ENCODE measurements at regions not wholly inside any gene's neighbourhood (a gene's known extent, or its start where the extent isn't known, plus 50 kb on each side); places are given as distances from the start of the nearest gene placed in this dataset.

GRCh38 chr2:14039134-14039533, 593.4 kb upstream of the LRATD1 start:
- Histone ChIP-seq H3K4me3 (replicated peaks in 1 of 3; ENCODE audit: insufficient read depth in 1 of 3, low read depth in 1 of 3, low read length in 3 of 3) (no peak overlapping the region), H3K79me2 (ENCODE audit: control insufficient read depth, insufficient read depth, low read length) (no peaks in the 10 kb centered on the region), H4K20me1 (replicated peaks; ENCODE audit: control insufficient read depth, extremely low read depth, insufficient read depth, low read length) (no peaks in the 10 kb centered on the region), H3K4me2 (ENCODE audit: insufficient read depth, low read length) (no peak overlapping the region), H3K9ac (replicated peaks; ENCODE audit: extremely low read depth, insufficient read depth, low read length) (no peak overlapping the region), H3K4me1 (ENCODE audit: control insufficient read depth, extremely low read depth, insufficient read depth, low read length) (no peaks in the 10 kb centered on the region), H3K36me3 (ENCODE audit: control insufficient read depth in 2 of 2, extremely low read depth in 1 of 2, insufficient read depth in 2 of 2, low read length in 2 of 2) (no peaks in the 10 kb centered on the region), H3K27me3 (ENCODE audit: control insufficient read depth in 2 of 2, insufficient read depth in 2 of 2, low read length in 2 of 2) (no peaks in the 10 kb centered on the region), H3K9me1 (replicated peaks; ENCODE audit: control insufficient read depth, extremely low read depth, insufficient read depth, low read length) (no peaks in the 10 kb centered on the region), H3K27ac (ENCODE audit: insufficient read depth, low read depth, low read length) (no peak overlapping the region), H3K9me3 (replicated peaks; ENCODE audit: control insufficient read depth, insufficient read depth, low read length) (peaks cover 2% of the 10 kb centered on the region), H2AFZ (ENCODE audit: low read depth, low read length) (no peak overlapping the region)
- TF ChIP-seq MAX (IDR thresholded peaks at IDR 0.05; ENCODE audit: insufficient read depth, insufficient read length) (no peak), MYC (IDR thresholded peaks at IDR 0.05; ENCODE audit: low read depth, low read length) (no peak), CTCF (IDR thresholded peaks at IDR 0.05; ENCODE audit: extremely low read depth in 1 of 2, insufficient read depth in 1 of 2, low read depth in 1 of 2, low read length in 2 of 2) (no peak), EZH2 (IDR thresholded peaks at IDR 0.05; ENCODE audit: borderline replicate concordance, low read depth, low read length, severe bottlenecking) (no peak), FOS (IDR thresholded peaks at IDR 0.05; ENCODE audit: borderline replicate concordance, insufficient read depth, low read length) (no peak), POLR2A (IDR thresholded peaks at IDR 0.05; ENCODE audit: low read depth, low read length) (no peak), JUN (IDR thresholded peaks at IDR 0.05; ENCODE audit: borderline replicate concordance, insufficient read depth, insufficient read length, low read depth) (no peak)
- no TSS peak for BruUV-seq (replicated peaks)
- intact Hi-C loops (cut with micrococcal nuclease) (no loop called here), dilution Hi-C loops (cut with MboI; ENCODE audit: extremely low pct_ligation_motif_present, low sequenced_read_pairs) (no loop called here)
- no peak for DNase-seq (ENCODE audit: low read depth, low spot score)
- CTCF ChIA-PET, result no interaction called here
- POLR2A ChIA-PET, result no interaction called here
- FAIRE-seq, result no peak

GRCh38 chr2:14047491-14047890, 585.0 kb upstream of the LRATD1 start:
- Histone ChIP-seq H3K4me2 (ENCODE audit: insufficient read depth, low read length) (no peak overlapping the region), H3K9ac (replicated peaks; ENCODE audit: extremely low read depth, insufficient read depth, low read length) (no peak overlapping the region), H3K27ac (ENCODE audit: insufficient read depth, low read depth, low read length) (no peak overlapping the region), H3K36me3 (ENCODE audit: control insufficient read depth in 2 of 2, extremely low read depth in 1 of 2, insufficient read depth in 2 of 2, low read length in 2 of 2) (no peaks in the 10 kb centered on the region), H2AFZ (ENCODE audit: low read depth, low read length) (no peak overlapping the region), H3K4me3 (replicated peaks in 1 of 3; ENCODE audit: insufficient read depth in 1 of 3, low read depth in 1 of 3, low read length in 3 of 3) (no peak overlapping the region), H3K27me3 (ENCODE audit: control insufficient read depth in 2 of 2, insufficient read depth in 2 of 2, low read length in 2 of 2) (no peaks in the 10 kb centered on the region), H3K9me1 (replicated peaks; ENCODE audit: control insufficient read depth, extremely low read depth, insufficient read depth, low read length) (no peaks in the 10 kb centered on the region), H3K79me2 (ENCODE audit: control insufficient read depth, insufficient read depth, low read length) (no peaks in the 10 kb centered on the region), H4K20me1 (replicated peaks; ENCODE audit: control insufficient read depth, extremely low read depth, insufficient read depth, low read length) (no peaks in the 10 kb centered on the region), H3K9me3 (replicated peaks; ENCODE audit: control insufficient read depth, insufficient read depth, low read length) (peaks cover 3% of the 10 kb centered on the region), H3K4me1 (ENCODE audit: control insufficient read depth, extremely low read depth, insufficient read depth, low read length) (no peaks in the 10 kb centered on the region)
- CTCF ChIA-PET, result no interaction called here
- BruUV-seq (replicated peaks), result no TSS peak
- intact Hi-C loops (cut with micrococcal nuclease) (no loop called here), dilution Hi-C loops (cut with MboI; ENCODE audit: extremely low pct_ligation_motif_present, low sequenced_read_pairs) (no loop called here)
- no peak for FAIRE-seq
- no peak for TF ChIP-seq POLR2AphosphoS5 (IDR thresholded peaks at IDR 0.05; ENCODE audit: insufficient read depth, low read depth, low read length)
- no peak for TF ChIP-seq FOS (IDR thresholded peaks at IDR 0.05; ENCODE audit: borderline replicate concordance, insufficient read depth, low read length)
- TF ChIP-seq EZH2 (IDR thresholded peaks at IDR 0.05; ENCODE audit: borderline replicate concordance, low read depth, low read length, severe bottlenecking), result no peak
- no peak for TF ChIP-seq CTCF (IDR thresholded peaks at IDR 0.05; ENCODE audit: extremely low read depth in 1 of 2, insufficient read depth in 1 of 2, low read depth in 1 of 2, low read length in 2 of 2)
- no peak for TF ChIP-seq POLR2A (IDR thresholded peaks at IDR 0.05; ENCODE audit: low read depth, low read length)
- no peak for TF ChIP-seq MAX (IDR thresholded peaks at IDR 0.05; ENCODE audit: insufficient read depth, insufficient read length)
- TF ChIP-seq MYC (IDR thresholded peaks at IDR 0.05; ENCODE audit: low read depth, low read length), result no peak
- no peak for TF ChIP-seq GATA2 (IDR thresholded peaks at IDR 0.05; ENCODE audit: insufficient read depth, insufficient read length, low read depth, low read length)
- TF ChIP-seq JUN (IDR thresholded peaks at IDR 0.05; ENCODE audit: borderline replicate concordance, insufficient read depth, insufficient read length, low read depth), result no peak
- no peak for DNase-seq (ENCODE audit: low read depth, low spot score)
- POLR2A ChIA-PET, result no interaction called here

Measured in endothelial cell of umbilical vein (primary cell).